GM04504 (cell line): ENCODE measurements at regions not wholly inside any gene's neighbourhood (a gene's known extent, or its start where the extent isn't known, plus 50 kb on each side); places are given as distances from the start of the nearest gene placed in this dataset.

Experiments used
- DNase-seq: peaks from one replicate; pipeline ENCODE4 v3.0.0-alpha.2; 2012; ENCODE audit warnings: low read depth

- DNase-seq = no peak
These were observed 63.2 kb upstream of the SLC4A4 start for GRCh38 chr4:71275570-71275969.

- DNase-seq = no peak
These were observed 61.5 kb upstream of the SLC4A4 start for GRCh38 chr4:71277353-71277752.

- DNase-seq = no peak
These were observed 55.1 kb upstream of the SLC4A4 start for GRCh38 chr4:71283642-71284257.

GRCh38 chr4:71287305-71287704 is 51.5 kb upstream of the SLC4A4 start:
- DNase-seq = no peak

GRCh38 chr4:71288875-71289274 is 49.9 kb upstream of the SLC4A4 start:
- DNase-seq = no peak
